ENCODE measurements at regions not wholly inside any gene's neighbourhood (a gene's known extent, or its start where the extent isn't known, plus 50 kb on each side); places are given as distances from the start of the nearest gene placed in this dataset.

GRCh38 chr7:45511721-45512597 lies 62.2 kb upstream of the ADCY1 start:
- no peak for DNase-seq
- ATAC-seq, result no peak
- H3K4me3 ChIP-seq, result no peak overlapping the region
- H3K27me3 ChIP-seq, result no peaks in the 10 kb centered on the region
- peaks cover 0 to 24% of the 10 kb centered on the region in 2 donors for H3K9me3 ChIP-seq
- TF ChIP-seq CTCF (IDR thresholded peaks at IDR 0.05), result no peak
- intact Hi-C loops (cut with DNase I), result no loop called here
- H3K4me1 ChIP-seq, result no peaks in the 10 kb centered on the region
- H3K27ac ChIP-seq, result no peak overlapping the region
- no peaks in the 10 kb centered on the region for H3K36me3 ChIP-seq

GRCh38 chr7:45514944-45515343 lies 59.2 kb upstream of the ADCY1 start:
- H3K27ac ChIP-seq, result no peak overlapping the region
- H3K36me3 ChIP-seq, result no peaks in the 10 kb centered on the region
- no peaks in the 10 kb centered on the region for H3K4me1 ChIP-seq
- no peaks in the 10 kb centered on the region for H3K27me3 ChIP-seq
- ATAC-seq (no peak), DNase-seq (no peak)
- no peak for TF ChIP-seq CTCF (IDR thresholded peaks at IDR 0.05)
- H3K9me3 ChIP-seq, result peaks cover 0 to 18% of the 10 kb centered on the region in 2 donors
- no peak overlapping the region for H3K4me3 ChIP-seq
- intact Hi-C loops (cut with DNase I), result no loop called here

GRCh38 chr7:45515346-45515745 lies 58.8 kb upstream of the ADCY1 start:
- no peaks in the 10 kb centered on the region for H3K36me3 ChIP-seq
- peaks cover 0 to 19% of the 10 kb centered on the region in 2 donors for H3K9me3 ChIP-seq
- no peak overlapping the region for H3K4me3 ChIP-seq
- intact Hi-C loops (cut with DNase I), result no loop called here
- no peak overlapping the region for H3K27ac ChIP-seq
- DNase-seq, result no peak
- TF ChIP-seq CTCF (IDR thresholded peaks at IDR 0.05), result no peak
- no peak for ATAC-seq
- H3K27me3 ChIP-seq, result no peaks in the 10 kb centered on the region
- no peaks in the 10 kb centered on the region for H3K4me1 ChIP-seq
